Trophoblast cell (in vitro differentiated cells and primary cell): ENCODE measurements at regions not wholly inside any gene's neighbourhood (a gene's known extent, or its start where the extent isn't known, plus 50 kb on each side); places are given as distances from the start of the nearest gene placed in this dataset.

ENCODE experiments used
- DNase-seq, 2 donors: peaks; one replicate each; pipeline ENCODE4 v3.0.0-alpha.2; 2016
- H2AFZ ChIP-seq: 2 replicates; pipeline ENCODE4 v1.6.1; 2013; ENCODE audit warnings: low read length, moderate library complexity, mild to moderate bottlenecking; ENCODE audit not compliant: insufficient read depth, poor library complexity
- H2AK5ac ChIP-seq: 2 replicates; pipeline ENCODE4 v1.6.1; 2013; ENCODE audit warnings: mild to moderate bottlenecking, low read length
- H2BK120ac ChIP-seq: 2 replicates; pipeline ENCODE4 v1.6.1; 2013; ENCODE audit warnings: low read length, mild to moderate bottlenecking, moderate library complexity; ENCODE audit not compliant: insufficient read depth, poor library complexity
- H2BK12ac ChIP-seq: 2 replicates; pipeline ENCODE4 v1.6.1; 2013; ENCODE audit warnings: mild to moderate bottlenecking, low read length, moderate library complexity
- H2BK5ac ChIP-seq: 2 replicates; pipeline ENCODE4 v1.6.1; 2013; ENCODE audit warnings: low read length, low read depth, moderate library complexity, mild to moderate bottlenecking; ENCODE audit not compliant: poor library complexity
- H3K14ac ChIP-seq: 2 replicates; pipeline ENCODE4 v1.6.1; 2013; ENCODE audit warnings: mild to moderate bottlenecking, low read length
- H3K18ac ChIP-seq: 2 replicates; pipeline ENCODE4 v1.6.1; 2013; ENCODE audit warnings: mild to moderate bottlenecking, low read length
- H3K23ac ChIP-seq: 2 replicates; pipeline ENCODE4 v1.6.1; 2013; ENCODE audit warnings: low read length
- H3K27ac ChIP-seq: 2 replicates; pipeline ENCODE4 v1.5.1; 2013; ENCODE audit warnings: low read depth, mild to moderate bottlenecking, inconsistent platforms, low read length, moderate library complexity
- H3K27me3 ChIP-seq: 2 replicates; pipeline ENCODE4 v1.6.1; 2013; ENCODE audit warnings: inconsistent platforms, mild to moderate bottlenecking, low read length, moderate library complexity; ENCODE audit not compliant: insufficient read depth
- H3K36me3 ChIP-seq, 2 experiments: 1 replicate in 1 of 2; 2 replicates in 1 of 2; pipeline ENCODE4 v1.6.1; 2013; ENCODE audit warnings: low read length in 2 of 2, mild to moderate bottlenecking in 2 of 2, moderate library complexity in 1 of 2; ENCODE audit not compliant: insufficient read depth in 2 of 2, control insufficient read depth in 1 of 2
- H3K4ac ChIP-seq: 2 replicates; pipeline ENCODE4 v1.6.1; 2013; ENCODE audit warnings: low read depth, mild to moderate bottlenecking, low read length, moderate library complexity
- H3K4me1 ChIP-seq, 2 experiments: 1 replicate in 1 of 2; 2 replicates in 1 of 2; pipeline ENCODE4 v1.6.1; 2013; ENCODE audit warnings: low read length in 2 of 2, mild to moderate bottlenecking in 2 of 2, moderate library complexity in 1 of 2; ENCODE audit not compliant: insufficient read depth in 2 of 2, control insufficient read depth in 1 of 2
- H3K4me2 ChIP-seq: 2 replicates; pipeline ENCODE4 v1.6.1; 2013; ENCODE audit warnings: inconsistent platforms, mild to moderate bottlenecking, low read length, moderate library complexity
- H3K4me3 ChIP-seq: 2 replicates; pipeline ENCODE4 v1.5.1; 2013; ENCODE audit warnings: mild to moderate bottlenecking, low read depth, low read length, inconsistent platforms
- H3K79me1 ChIP-seq: one replicate; pipeline ENCODE4 v1.6.1; 2013; ENCODE audit warnings: low read length
- H3K79me2 ChIP-seq: 2 replicates; pipeline ENCODE4 v1.6.1; 2013; ENCODE audit warnings: low read length, mild to moderate bottlenecking; ENCODE audit not compliant: control insufficient read depth, insufficient read depth, poor library complexity
- H3K9ac ChIP-seq: 2 replicates; pipeline ENCODE4 v1.6.1; 2013; ENCODE audit warnings: mild to moderate bottlenecking, low read length
- H3K9me3 ChIP-seq: 2 replicates; pipeline ENCODE4 v1.6.1; 2013; ENCODE audit warnings: low read depth, mild to moderate bottlenecking, control low read depth, inconsistent platforms, low read length; ENCODE audit not compliant: insufficient read depth
- H4K12ac ChIP-seq: 2 replicates; pipeline ENCODE4 v1.6.1; 2013; ENCODE audit warnings: low read depth, mild to moderate bottlenecking, low read length, moderate library complexity
- H4K8ac ChIP-seq: 2 replicates; pipeline ENCODE4 v1.6.1; 2013; ENCODE audit warnings: low read depth, mild to moderate bottlenecking, low read length, moderate library complexity
- H4K91ac ChIP-seq: one replicate; pipeline ENCODE4 v1.6.1; 2013; ENCODE audit warnings: low read depth, mild to moderate bottlenecking, low read length, moderate library complexity
- WGBS: extraction: QIAGEN DNeasy Blood & Tissue Kit; methylation state at CpG from one replicate; pipeline ENCODE4 v1.1.7; 2013; ENCODE audit warnings: missing lambda C conversion rate; ENCODE audit not compliant: insufficient read length, insufficient coverage; ENCODE audit errors: extremely low coverage; 5-methylcytosine and 5-hydroxymethylcytosine counted together

GRCh38 chr4:176971576-176972115 lies 178.9 kb upstream of the VEGFC start:
- Histone ChIP-seq H2BK120ac (no peak overlapping the region), H3K23ac (no peak overlapping the region), H3K9me3 (no peaks in the 10 kb centered on the region), H3K27me3 (no peaks in the 10 kb centered on the region), H2AK5ac (no peak overlapping the region), H3K4me1 (no peaks in the 10 kb centered on the region), H3K4me3 (no peak overlapping the region), H4K91ac (no peak overlapping the region), H3K4ac (no peak overlapping the region), H3K79me1 (no peaks in the 10 kb centered on the region), H3K79me2 (no peaks in the 10 kb centered on the region), H4K12ac (no peak overlapping the region), H2BK5ac (no peak overlapping the region), H3K9ac (no peak overlapping the region), H3K36me3 (no peaks in the 10 kb centered on the region), H3K4me2 (no peak overlapping the region), H2AFZ (no peak overlapping the region), H3K18ac (no peak overlapping the region), H3K27ac (no peak overlapping the region), H2BK12ac (no peak overlapping the region), H4K8ac (no peak overlapping the region), H3K14ac (no peak overlapping the region)
- no peak for DNase-seq
- no CpG with 5 or more reads among the region's 7 CpGs for WGBS

DNA sequence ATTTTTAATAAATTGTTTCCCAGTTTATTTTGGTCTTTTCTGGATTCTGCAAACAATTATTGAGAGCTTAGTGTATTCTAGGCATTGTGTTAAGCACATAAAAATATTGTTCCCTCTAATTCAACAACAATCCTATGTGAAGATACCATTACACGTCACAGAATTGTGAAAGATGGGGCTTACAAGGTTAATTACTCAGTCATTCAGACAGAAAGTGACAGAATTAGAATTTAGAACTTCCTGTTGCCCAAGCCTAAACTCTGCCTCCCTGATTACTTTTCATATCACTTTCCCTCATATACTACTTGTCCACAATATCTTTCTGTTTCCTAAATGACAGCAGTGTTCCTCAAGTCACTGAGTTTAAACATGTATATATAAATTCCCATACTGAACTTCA lies 186.7 kb upstream of the VEGFC start:
- no peak overlapping the region for H3K4ac ChIP-seq
- H2BK12ac ChIP-seq = no peak overlapping the region
- no peak overlapping the region for H4K8ac ChIP-seq
- H3K79me1 ChIP-seq = no peaks in the 10 kb centered on the region
- no peak overlapping the region for H3K9ac ChIP-seq
- H4K12ac ChIP-seq = no peak overlapping the region
- no peak overlapping the region for H3K14ac ChIP-seq
- no peak overlapping the region for H3K4me2 ChIP-seq
- H3K9me3 ChIP-seq = no peaks in the 10 kb centered on the region
- H4K91ac ChIP-seq = no peak overlapping the region
- no peak overlapping the region for H2AK5ac ChIP-seq
- no peak overlapping the region for H3K4me3 ChIP-seq
- H3K18ac ChIP-seq = no peak overlapping the region
- no peak overlapping the region for H3K27ac ChIP-seq
- no peak for DNase-seq
- no peaks in the 10 kb centered on the region for H3K36me3 ChIP-seq
- H2AFZ ChIP-seq = no peak overlapping the region
- no peak overlapping the region for H3K23ac ChIP-seq
- H2BK120ac ChIP-seq = no peak overlapping the region
- no CpG with 5 or more reads among the region's 1 CpG for WGBS
- no peaks in the 10 kb centered on the region for H3K4me1 ChIP-seq
- no peak overlapping the region for H2BK5ac ChIP-seq
- no peaks in the 10 kb centered on the region for H3K79me2 ChIP-seq
- no peaks in the 10 kb centered on the region for H3K27me3 ChIP-seq

DNA sequence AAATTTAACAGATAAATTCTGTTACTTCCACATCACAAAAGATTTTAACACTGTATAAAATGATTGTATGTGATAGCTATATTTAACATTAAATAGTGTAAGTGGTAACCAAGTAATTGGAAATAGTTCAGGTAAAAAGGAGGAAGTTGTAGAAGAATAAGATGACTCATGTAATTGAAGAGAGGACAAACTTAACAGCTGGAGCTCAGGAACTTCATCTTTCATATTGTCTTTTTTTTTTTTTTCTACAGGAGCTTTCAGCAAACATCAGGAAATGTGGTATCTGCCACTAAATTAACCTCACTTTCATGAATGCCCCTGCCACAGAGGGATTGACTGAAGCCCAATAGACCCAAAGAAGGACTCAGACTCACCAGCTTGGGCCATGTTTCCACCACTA lies 188.4 kb upstream of the VEGFC start:
- no peaks in the 10 kb centered on the region for H3K27me3 ChIP-seq
- no peak overlapping the region for H3K4me2 ChIP-seq
- no peak overlapping the region for H3K4me3 ChIP-seq
- H3K36me3 ChIP-seq = no peaks in the 10 kb centered on the region
- H2AK5ac ChIP-seq = no peak overlapping the region
- H3K9me3 ChIP-seq = no peaks in the 10 kb centered on the region
- H2BK5ac ChIP-seq = no peak overlapping the region
- no peak overlapping the region for H4K91ac ChIP-seq
- H3K79me2 ChIP-seq = no peaks in the 10 kb centered on the region
- H3K9ac ChIP-seq = no peak overlapping the region
- H3K79me1 ChIP-seq = no peaks in the 10 kb centered on the region
- H2AFZ ChIP-seq = no peak overlapping the region
- no peak overlapping the region for H2BK12ac ChIP-seq
- no peak for DNase-seq
- H3K14ac ChIP-seq = no peak overlapping the region
- no peak overlapping the region for H2BK120ac ChIP-seq
- no peak overlapping the region for H4K8ac ChIP-seq
- H3K4ac ChIP-seq = no peak overlapping the region
- H3K23ac ChIP-seq = no peak overlapping the region
- H3K18ac ChIP-seq = no peak overlapping the region
- H3K4me1 ChIP-seq = no peaks in the 10 kb centered on the region
- H3K27ac ChIP-seq = no peak overlapping the region
- no peak overlapping the region for H4K12ac ChIP-seq

- Histone ChIP-seq H3K9me3 (no peaks in the 10 kb centered on the region), H3K14ac (no peak overlapping the region), H3K4me1 (no peaks in the 10 kb centered on the region), H3K4me2 (no peak overlapping the region), H2AFZ (no peak overlapping the region), H4K12ac (no peak overlapping the region), H3K36me3 (no peaks in the 10 kb centered on the region), H4K91ac (no peak overlapping the region), H3K9ac (no peak overlapping the region), H4K8ac (no peak overlapping the region), H3K18ac (no peak overlapping the region), H3K23ac (no peak overlapping the region), H3K79me2 (no peaks in the 10 kb centered on the region), H2AK5ac (no peak overlapping the region), H2BK120ac (no peak overlapping the region), H3K79me1 (no peaks in the 10 kb centered on the region), H3K4me3 (no peak overlapping the region), H3K4ac (no peak overlapping the region), H3K27me3 (no peaks in the 10 kb centered on the region), H3K27ac (no peak overlapping the region), H2BK12ac (no peak overlapping the region), H2BK5ac (no peak overlapping the region)
- DNase-seq = peak in 1 of 2 donors; percentile 25
- WGBS = no CpG with 5 or more reads among the region's 2 CpGs
These were observed 188.8 kb upstream of the VEGFC start for GRCh38 chr4:176981551-176981950.
